Ishikawa (cell line): ENCODE measurements at regions not wholly inside any gene's neighbourhood (a gene's known extent, or its start where the extent isn't known, plus 50 kb on each side); places are given as distances from the start of the nearest gene placed in this dataset.

Source experiments
- CEBPB ChIP-seq: IDR thresholded peaks from 2 replicates; pipeline ENCODE4 v1.6.1; 2012
- CREB1 ChIP-seq: IDR thresholded peaks from 2 replicates; pipeline ENCODE4 v1.6.1; 2012; ENCODE audit warnings: low read depth
- EGR1 ChIP-seq: IDR thresholded peaks from 2 replicates; pipeline ENCODE4 v1.6.1; 2012
- EP300 ChIP-seq: IDR thresholded peaks from 2 replicates; pipeline ENCODE4 v1.6.1; 2012; ENCODE audit warnings: borderline replicate concordance
- FOXM1 ChIP-seq: IDR thresholded peaks from 2 replicates; pipeline ENCODE4 v1.6.1; 2012; ENCODE audit warnings: low read depth, borderline replicate concordance
- NFIC ChIP-seq: IDR thresholded peaks from 2 replicates; pipeline ENCODE4 v1.6.1; 2012
- RAD21 ChIP-seq: IDR thresholded peaks from 2 replicates; pipeline ENCODE4 v1.6.1; 2012; ENCODE audit warnings: low read depth
- TAF1 ChIP-seq: IDR thresholded peaks from 2 replicates; pipeline ENCODE4 v1.6.1; 2012; ENCODE audit warnings: low read depth, mild to moderate bottlenecking
- TCF12 ChIP-seq: IDR thresholded peaks from 2 replicates; pipeline ENCODE4 v1.6.1; 2012; ENCODE audit warnings: low read depth
- TEAD4 ChIP-seq: IDR thresholded peaks from 2 replicates; pipeline ENCODE4 v1.6.1; 2012
- YY1 ChIP-seq: IDR thresholded peaks from 2 replicates; pipeline ENCODE4 v1.6.1; 2012; ENCODE audit warnings: low read depth
- ZBTB7A ChIP-seq: IDR thresholded peaks from 2 replicates; pipeline ENCODE4 v1.6.1; 2012; ENCODE audit warnings: low read depth
- TF ChIP-seq, protein P1 (sequence below): IDR thresholded peaks from 2 replicates; pipeline ENCODE4 v1.6.1; 2012; ENCODE audit warnings: low read depth, mild to moderate bottlenecking
- TF ChIP-seq, protein P2 (sequence below): IDR thresholded peaks from 2 replicates; pipeline ENCODE4 v1.6.1; 2012
- TF ChIP-seq, protein P3 (sequence below): IDR thresholded peaks from 2 replicates; pipeline ENCODE4 v1.6.1; 2012

GRCh38 chr10:128599538-128599937, 473.3 kb upstream of the MKI67 start:
- TF ChIP-seq FOXM1 (no peak), RAD21 (no peak), YY1 (no peak), TAF1 (no peak), NFIC (no peak), TCF12 (no peak), CREB1 (no peak), EGR1 (no peak), TEAD4 (no peak), CEBPB (no peak), ZBTB7A (no peak), EP300 (no peak)
- TF ChIP-seq, protein P1, sequence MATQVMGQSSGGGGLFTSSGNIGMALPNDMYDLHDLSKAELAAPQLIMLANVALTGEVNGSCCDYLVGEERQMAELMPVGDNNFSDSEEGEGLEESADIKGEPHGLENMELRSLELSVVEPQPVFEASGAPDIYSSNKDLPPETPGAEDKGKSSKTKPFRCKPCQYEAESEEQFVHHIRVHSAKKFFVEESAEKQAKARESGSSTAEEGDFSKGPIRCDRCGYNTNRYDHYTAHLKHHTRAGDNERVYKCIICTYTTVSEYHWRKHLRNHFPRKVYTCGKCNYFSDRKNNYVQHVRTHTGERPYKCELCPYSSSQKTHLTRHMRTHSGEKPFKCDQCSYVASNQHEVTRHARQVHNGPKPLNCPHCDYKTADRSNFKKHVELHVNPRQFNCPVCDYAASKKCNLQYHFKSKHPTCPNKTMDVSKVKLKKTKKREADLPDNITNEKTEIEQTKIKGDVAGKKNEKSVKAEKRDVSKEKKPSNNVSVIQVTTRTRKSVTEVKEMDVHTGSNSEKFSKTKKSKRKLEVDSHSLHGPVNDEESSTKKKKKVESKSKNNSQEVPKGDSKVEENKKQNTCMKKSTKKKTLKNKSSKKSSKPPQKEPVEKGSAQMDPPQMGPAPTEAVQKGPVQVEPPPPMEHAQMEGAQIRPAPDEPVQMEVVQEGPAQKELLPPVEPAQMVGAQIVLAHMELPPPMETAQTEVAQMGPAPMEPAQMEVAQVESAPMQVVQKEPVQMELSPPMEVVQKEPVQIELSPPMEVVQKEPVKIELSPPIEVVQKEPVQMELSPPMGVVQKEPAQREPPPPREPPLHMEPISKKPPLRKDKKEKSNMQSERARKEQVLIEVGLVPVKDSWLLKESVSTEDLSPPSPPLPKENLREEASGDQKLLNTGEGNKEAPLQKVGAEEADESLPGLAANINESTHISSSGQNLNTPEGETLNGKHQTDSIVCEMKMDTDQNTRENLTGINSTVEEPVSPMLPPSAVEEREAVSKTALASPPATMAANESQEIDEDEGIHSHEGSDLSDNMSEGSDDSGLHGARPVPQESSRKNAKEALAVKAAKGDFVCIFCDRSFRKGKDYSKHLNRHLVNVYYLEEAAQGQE, result no peak
- TF ChIP-seq, protein P2, sequence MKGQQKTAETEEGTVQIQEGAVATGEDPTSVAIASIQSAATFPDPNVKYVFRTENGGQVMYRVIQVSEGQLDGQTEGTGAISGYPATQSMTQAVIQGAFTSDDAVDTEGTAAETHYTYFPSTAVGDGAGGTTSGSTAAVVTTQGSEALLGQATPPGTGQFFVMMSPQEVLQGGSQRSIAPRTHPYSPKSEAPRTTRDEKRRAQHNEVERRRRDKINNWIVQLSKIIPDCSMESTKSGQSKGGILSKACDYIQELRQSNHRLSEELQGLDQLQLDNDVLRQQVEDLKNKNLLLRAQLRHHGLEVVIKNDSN, result no peak
- TF ChIP-seq, protein P3, sequence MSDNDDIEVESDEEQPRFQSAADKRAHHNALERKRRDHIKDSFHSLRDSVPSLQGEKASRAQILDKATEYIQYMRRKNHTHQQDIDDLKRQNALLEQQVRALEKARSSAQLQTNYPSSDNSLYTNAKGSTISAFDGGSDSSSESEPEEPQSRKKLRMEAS, result no peak

DNA sequence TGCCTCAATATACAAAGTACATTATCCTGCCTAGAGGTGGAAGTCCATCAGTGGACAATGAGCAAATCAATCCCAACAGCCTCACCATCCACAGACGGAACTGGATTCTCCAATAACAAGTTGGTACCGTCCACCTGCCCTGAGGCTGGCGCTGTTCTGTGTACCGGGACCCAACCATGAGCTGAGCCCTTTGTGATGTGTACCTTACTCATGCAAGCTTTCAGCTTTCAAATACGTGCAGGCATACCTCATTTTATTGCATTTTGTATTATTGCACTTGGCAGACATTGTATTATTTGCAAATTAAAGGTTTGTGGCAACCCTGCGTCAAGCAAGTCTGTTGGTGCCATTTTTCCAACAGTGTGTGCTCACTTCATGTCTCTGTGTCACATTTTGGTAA, 476.0 kb upstream of the MKI67 start:
- TF ChIP-seq NFIC (no peak), EP300 (no peak), ZBTB7A (no peak), YY1 (no peak), FOXM1 (no peak), EGR1 (no peak), TCF12 (no peak), TAF1 (no peak), TEAD4 (no peak)
- TF ChIP-seq, protein P1, result no peak
- TF ChIP-seq, protein P2, result no peak

DNA sequence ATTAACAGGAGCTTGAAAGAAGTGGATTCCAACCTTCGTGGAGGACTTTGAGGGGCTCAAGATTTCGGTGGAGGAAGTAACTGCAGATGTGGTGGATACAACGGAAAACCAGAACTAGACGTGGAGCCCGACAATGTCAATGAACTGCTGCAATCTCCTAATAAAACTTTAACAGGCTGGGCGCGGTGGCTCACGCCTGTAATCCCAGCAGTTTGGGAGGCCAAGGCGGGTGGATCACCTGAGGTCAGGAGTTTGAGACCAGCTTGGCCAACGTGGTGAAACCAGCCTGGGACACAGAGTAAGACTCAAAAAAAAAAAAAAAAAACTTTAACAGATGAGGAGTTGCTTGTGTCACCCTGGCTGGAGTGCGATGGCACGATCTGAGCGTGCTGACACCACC, 477.8 kb upstream of the MKI67 start:
- TF ChIP-seq EGR1 (no peak), TCF12 (no peak), RAD21 (no peak), YY1 (no peak), TEAD4 (no peak), CEBPB (no peak), EP300 (no peak), FOXM1 (no peak)
- TF ChIP-seq, protein P2, result no peak
- TF ChIP-seq, protein P1, result no peak
- TF ChIP-seq, protein P3, result no peak

DNA sequence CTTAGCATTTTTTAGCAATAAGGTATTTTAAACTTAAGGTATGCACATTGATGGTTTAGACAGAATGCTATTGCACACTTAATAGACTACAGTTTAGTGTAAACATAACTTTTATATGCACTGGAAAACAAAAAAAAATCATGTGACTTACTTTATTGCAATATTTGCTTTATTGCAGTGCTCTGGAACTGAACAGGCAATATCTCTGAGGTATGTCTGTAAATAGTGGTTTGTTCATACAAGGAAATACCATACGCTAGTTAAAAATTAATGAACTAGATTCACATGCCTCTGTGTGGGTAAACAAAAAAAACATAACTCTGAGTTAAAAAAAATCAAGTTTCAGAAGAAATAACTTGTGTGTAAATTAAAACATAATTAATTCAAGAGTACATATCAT, 479.0 kb upstream of the MKI67 start:
- no peak for TF ChIP-seq CREB1
- TF ChIP-seq YY1, result no peak
- TF ChIP-seq RAD21, result no peak
- TF ChIP-seq TCF12, result no peak
- no peak for TF ChIP-seq EGR1
- TF ChIP-seq, protein P3, result no peak
- TF ChIP-seq TAF1, result no peak
- no peak for TF ChIP-seq FOXM1
